PFSK-1 (cell line): ENCODE measurements at regions not wholly inside any gene's neighbourhood (a gene's known extent, or its start where the extent isn't known, plus 50 kb on each side); places are given as distances from the start of the nearest gene placed in this dataset.

Experiments used
- FOXP2 ChIP-seq: optimal IDR thresholded peaks from 2 replicates; pipeline ENCODE3; 2011; ENCODE audit warnings: borderline replicate concordance, control low read depth, inconsistent platforms; ENCODE audit not compliant: insufficient read depth; ENCODE audit errors: extremely low read length, extremely low read depth
- POLR2AphosphoS5 ChIP-seq: IDR thresholded peaks from 2 replicates; pipeline ENCODE4 v1.6.1; 2012; ENCODE audit warnings: low read depth, mild to moderate bottlenecking, control low read depth, low read length, moderate library complexity
- REST ChIP-seq, 2 experiments: IDR thresholded peaks; 2 replicates each; pipeline versions ENCODE4 v1.6.1 to v1.8.0; 2011 to 2012; ENCODE audit warnings: low read depth in 2 of 2, low read length in 2 of 2, control low read depth in 1 of 2, inconsistent platforms in 1 of 2, mild to moderate bottlenecking in 1 of 2, moderate library complexity in 1 of 2; ENCODE audit not compliant: insufficient read depth in 1 of 2
- SIN3A ChIP-seq: IDR thresholded peaks from 2 replicates; pipeline ENCODE4 v1.6.1; 2012; ENCODE audit warnings: mild to moderate bottlenecking, low read length, moderate library complexity, borderline replicate concordance; ENCODE audit not compliant: insufficient read depth
- TAF1 ChIP-seq: IDR thresholded peaks from 2 replicates; pipeline ENCODE4 v1.6.1; 2012; ENCODE audit warnings: low read length, control low read depth, borderline replicate concordance; ENCODE audit not compliant: insufficient read depth

- TF ChIP-seq TAF1 = no peak
- no peak for TF ChIP-seq POLR2AphosphoS5
- TF ChIP-seq REST (IDR thresholded peaks at IDR 0.05; ENCODE audit: insufficient read depth in 1 of 2, low read depth in 2 of 2, low read length in 2 of 2) = no peak
- no peak for TF ChIP-seq FOXP2
- no peak for TF ChIP-seq SIN3A
These were observed 1203.1 kb downstream of the PCDH18 start for GRCh38 chr4:136329042-136329662.

GRCh38 chr4:136328131-136328530 lies 1204.2 kb downstream of the PCDH18 start:
- TF ChIP-seq POLR2AphosphoS5 = no peak
- TF ChIP-seq FOXP2 = no peak
- TF ChIP-seq SIN3A = no peak
- TF ChIP-seq TAF1 = no peak
- no peak for TF ChIP-seq REST (IDR thresholded peaks at IDR 0.05; ENCODE audit: insufficient read depth in 1 of 2, low read depth in 2 of 2, low read length in 2 of 2)

- TF ChIP-seq SIN3A (no peak), FOXP2 (no peak), REST (IDR thresholded peaks at IDR 0.05; ENCODE audit: insufficient read depth in 1 of 2, low read depth in 2 of 2, low read length in 2 of 2) (no peak)
These were observed 1211.9 kb downstream of the PCDH18 start for GRCh38 chr4:136320465-136320813.

- TF ChIP-seq REST (IDR thresholded peaks at IDR 0.05; ENCODE audit: insufficient read depth in 1 of 2, low read depth in 2 of 2, low read length in 2 of 2) (no peak), FOXP2 (no peak), POLR2AphosphoS5 (no peak), TAF1 (no peak), SIN3A (no peak)
These were observed 1212.4 kb downstream of the PCDH18 start for GRCh38 chr4:136319789-136320464.

GRCh38 chr4:136316961-136317360 lies 1215.3 kb downstream of the PCDH18 start:
- no peak for TF ChIP-seq SIN3A
- no peak for TF ChIP-seq TAF1
- TF ChIP-seq POLR2AphosphoS5 = no peak
- no peak for TF ChIP-seq REST (IDR thresholded peaks at IDR 0.05; ENCODE audit: insufficient read depth in 1 of 2, low read depth in 2 of 2, low read length in 2 of 2)
- no peak for TF ChIP-seq FOXP2
